ENCODE measurements at regions not wholly inside any gene's neighbourhood (a gene's known extent, or its start where the extent isn't known, plus 50 kb on each side); places are given as distances from the start of the nearest gene placed in this dataset.
"Not testable (repeated sequence)": the region's sequence is repeated elsewhere in the genome, so short reads cannot be mapped to it uniquely, and the experiment has no call there.

DNA sequence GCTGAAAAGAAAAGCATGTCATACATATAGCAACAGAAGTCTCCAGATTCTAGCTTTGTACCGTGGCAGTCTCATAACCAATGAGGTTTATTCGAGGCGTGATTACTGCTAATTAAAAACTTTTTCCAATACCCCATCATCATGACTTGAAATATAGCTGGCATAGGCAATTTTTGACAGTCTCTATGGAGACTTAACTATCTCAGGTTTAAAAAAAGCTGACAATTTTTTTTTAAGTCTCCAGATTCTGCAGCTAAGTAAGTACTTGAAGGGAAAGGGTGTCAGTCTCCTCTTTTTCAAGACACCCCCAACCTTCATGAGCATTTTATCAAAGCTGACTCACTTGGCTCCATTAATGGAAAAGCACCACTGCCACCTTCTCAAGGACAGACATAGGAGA is 126.3 kb upstream of the RXFP1 start:
- ATAC-seq (no peak), DNase-seq (no peak)
- intact Hi-C loops (cut with DNase I) = no loop called here

GRCh38 chr4:158395889-158396288 is 125.8 kb upstream of the RXFP1 start:
- ATAC-seq (no peak), DNase-seq (no peak)
- intact Hi-C loops (cut with DNase I) = no loop called here

- DNase-seq (no peak), ATAC-seq (no peak)
- intact Hi-C loops (cut with DNase I) = no loop called here
Observed at GRCh38 chr4:158397781-158398180, 123.9 kb upstream of the RXFP1 start.

- intact Hi-C loops (cut with DNase I); DNase-seq; ATAC-seq: not testable (repeated sequence)
Observed at GRCh38 chr4:158407961-158408360, 113.7 kb upstream of the RXFP1 start.

GRCh38 chr4:158410272-158410671 is 111.4 kb upstream of the RXFP1 start:
- DNase-seq (no peak), ATAC-seq (no peak)
- intact Hi-C loops (cut with DNase I) = no loop called here

DNA sequence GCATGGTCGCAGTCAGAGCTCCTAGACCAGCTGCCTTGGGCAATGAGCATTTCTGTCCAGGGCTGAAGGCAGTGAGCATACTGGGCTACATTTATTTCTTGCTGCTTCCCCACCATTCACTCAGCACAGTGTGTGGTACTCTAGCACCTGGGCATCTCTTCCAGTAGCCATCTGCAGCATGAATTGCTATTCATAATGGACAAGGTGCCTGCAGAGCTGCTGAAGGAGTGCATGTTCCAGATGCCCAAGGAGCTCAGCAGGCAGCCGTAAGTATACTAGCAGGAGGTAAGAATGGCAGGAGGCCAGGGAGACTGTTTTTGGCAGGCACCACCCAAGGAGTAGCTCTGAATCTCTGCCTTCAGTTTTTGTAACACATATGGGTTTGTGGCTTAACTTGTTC is 110.4 kb upstream of the RXFP1 start:
- intact Hi-C loops (cut with DNase I) = no loop called here
- no peak for DNase-seq

GRCh38 chr4:158418679-158419078 is 103.0 kb upstream of the RXFP1 start:
- intact Hi-C loops (cut with DNase I); ATAC-seq; DNase-seq: not testable (repeated sequence)

More for the DNA sequence above, 110.4 kb upstream of the RXFP1 start:
- ATAC-seq = no peak

DNA sequence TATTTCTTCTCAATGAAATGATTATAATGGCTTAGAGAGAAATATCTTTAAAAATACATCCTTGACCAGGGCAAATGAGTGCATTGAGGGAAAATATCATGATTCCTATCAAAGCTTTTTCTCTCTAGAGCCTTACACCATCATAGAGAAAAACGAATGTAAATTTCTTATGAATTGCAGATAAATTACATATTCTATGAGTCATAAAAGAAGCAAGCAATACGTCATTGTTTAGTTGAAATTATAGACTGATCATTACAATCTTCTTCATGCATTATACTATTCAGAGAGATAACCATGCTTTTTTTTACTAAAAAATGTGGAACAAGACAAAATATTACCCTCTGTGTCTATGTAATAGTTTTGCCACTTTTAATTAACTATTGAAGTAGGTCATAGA is 100.9 kb upstream of the RXFP1 start:
- no peak for DNase-seq
- intact Hi-C loops (cut with DNase I) = no loop called here
- ATAC-seq = no peak

DNA sequence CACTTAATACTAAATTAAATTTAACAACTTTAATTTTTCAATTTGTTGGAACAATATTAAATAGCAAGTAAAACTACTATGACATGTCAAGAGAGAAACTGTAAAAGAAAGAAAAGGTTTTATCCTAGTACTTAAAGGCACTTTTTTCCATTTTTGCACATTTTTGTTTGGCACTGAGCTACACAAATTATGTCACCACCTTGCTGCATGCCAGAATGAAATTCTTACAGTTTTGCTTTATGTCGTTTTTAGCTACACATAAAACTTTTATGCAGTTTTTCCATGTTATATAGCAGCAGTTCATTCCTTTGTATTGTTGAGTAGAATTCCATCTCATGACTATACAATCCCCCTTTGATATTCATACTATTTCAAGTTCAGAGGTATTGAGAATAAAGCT is 99.1 kb upstream of the RXFP1 start:
- ATAC-seq = no peak
- no peak for DNase-seq
- intact Hi-C loops (cut with DNase I) = no loop called here

DNA sequence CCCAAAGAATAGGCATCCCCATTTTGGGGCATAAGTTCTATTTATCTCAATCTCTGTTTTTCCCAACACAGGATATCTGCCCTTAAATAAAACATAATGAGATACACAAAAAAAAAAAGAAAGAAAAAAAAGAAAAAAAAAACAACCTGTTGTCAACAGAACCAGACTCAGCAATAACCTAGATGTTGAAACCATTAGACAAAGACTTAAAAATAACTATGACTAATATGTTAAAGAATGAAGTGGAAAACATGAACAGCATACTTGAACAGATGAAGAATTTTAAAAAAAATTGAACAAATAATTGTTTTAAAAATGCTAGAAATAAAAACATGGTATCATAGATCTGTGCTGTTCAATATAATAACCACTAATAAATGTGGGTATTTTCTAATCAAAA is 93.4 kb upstream of the RXFP1 start:
- DNase-seq (no peak), ATAC-seq (peak in 1 of 2 donors; percentile 44)
- intact Hi-C loops (cut with DNase I) = no loop called here

DNA sequence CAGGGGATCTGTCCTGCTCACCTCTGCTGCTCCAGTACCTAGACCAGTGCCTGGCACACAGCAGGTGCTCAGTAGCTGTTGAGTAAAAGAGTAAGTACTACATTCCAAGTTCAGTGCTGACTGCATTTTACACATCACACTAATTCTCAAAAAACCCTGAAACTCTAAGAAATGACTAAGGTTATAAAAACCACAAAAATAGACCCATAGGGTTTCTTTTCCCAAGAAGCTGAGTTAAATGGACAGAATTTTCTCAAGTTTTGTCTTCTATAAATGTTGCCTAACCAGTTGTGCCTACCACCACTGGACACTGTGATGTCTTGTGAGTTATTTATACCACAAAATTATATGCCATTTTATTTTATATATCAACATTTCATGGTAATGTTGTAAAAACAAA is 78.9 kb upstream of the RXFP1 start:
- ATAC-seq (no peak), DNase-seq (no peak)
- intact Hi-C loops (cut with DNase I) = no loop called here

DNA sequence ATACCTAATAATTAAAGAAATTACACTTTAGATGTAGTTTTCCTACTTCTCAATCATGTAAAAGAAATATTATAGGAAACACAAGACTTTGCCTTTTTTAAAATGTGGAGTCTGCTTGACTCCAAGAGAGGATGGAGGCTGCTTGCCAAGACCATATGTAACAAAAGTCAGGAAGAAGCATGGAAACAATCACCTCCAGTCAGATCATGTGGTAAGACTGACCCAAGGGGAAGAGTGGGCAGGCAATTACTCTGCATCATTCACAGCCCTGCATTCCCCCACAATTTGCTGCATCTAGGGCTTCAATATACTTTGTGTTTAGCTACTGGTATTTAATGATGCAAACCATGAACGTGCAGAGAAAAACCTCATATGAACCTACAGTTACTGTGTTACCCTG is 78.0 kb upstream of the RXFP1 start:
- intact Hi-C loops (cut with DNase I) = no loop called here
- DNase-seq (no peak), ATAC-seq (no peak)

GRCh38 chr4:158444621-158445020 is 77.1 kb upstream of the RXFP1 start:
- intact Hi-C loops (cut with DNase I) = no loop called here
- ATAC-seq = no peak
- no peak for DNase-seq

- intact Hi-C loops (cut with DNase I) = no loop called here
- DNase-seq (no peak), ATAC-seq (peak; percentile 77 to 79)
Observed at GRCh38 chr4:158446106-158446505, 75.6 kb upstream of the RXFP1 start.

DNA sequence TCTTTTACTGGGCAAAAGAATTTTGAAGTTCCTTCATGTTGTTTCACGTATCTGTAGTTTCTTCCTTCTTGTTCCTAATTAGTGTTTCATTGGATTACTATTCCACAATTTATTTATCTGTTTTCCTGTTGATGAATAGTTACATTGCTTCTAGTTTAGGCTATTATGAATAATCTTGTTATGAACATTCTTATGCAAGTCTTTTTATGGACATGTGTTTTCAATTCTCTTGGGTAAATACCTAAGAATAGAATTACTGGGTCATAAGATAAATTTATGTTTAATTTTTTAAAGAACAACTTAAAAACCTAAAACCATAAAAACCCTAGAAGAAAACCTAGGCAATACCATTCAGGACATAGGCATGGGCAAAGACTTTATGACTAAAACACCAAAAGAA is 70.9 kb upstream of the RXFP1 start:
- no peak for ATAC-seq
- no peak for DNase-seq
- intact Hi-C loops (cut with DNase I) = no loop called here

DNA sequence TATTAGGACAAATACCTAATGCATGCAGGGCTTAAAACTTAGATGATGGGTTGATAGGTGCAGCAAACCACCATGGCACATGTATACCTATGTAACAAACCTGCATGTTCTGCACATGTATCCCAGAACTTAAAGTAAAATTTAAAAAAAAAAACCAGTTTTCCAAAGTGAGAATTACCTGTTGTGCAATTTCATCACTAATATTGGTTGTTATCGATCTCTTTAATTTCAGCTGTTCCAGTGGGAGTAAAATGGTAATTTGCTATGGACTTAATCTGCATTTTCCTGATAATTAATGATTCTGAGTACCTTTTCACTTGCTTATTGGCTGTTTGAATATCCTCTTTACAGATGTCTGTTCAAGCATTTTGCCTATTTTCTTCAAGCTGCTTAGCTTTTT is 69.6 kb upstream of the RXFP1 start:
- ATAC-seq; intact Hi-C loops (cut with DNase I): not testable (repeated sequence)

GRCh38 chr4:158458271-158458895 is 63.3 kb upstream of the RXFP1 start:
- intact Hi-C loops (cut with DNase I) = no loop called here
- no peak for ATAC-seq
- no peak for DNase-seq

More for the DNA sequence above, 69.6 kb upstream of the RXFP1 start:
- not testable (repeated sequence) for DNase-seq

DNA sequence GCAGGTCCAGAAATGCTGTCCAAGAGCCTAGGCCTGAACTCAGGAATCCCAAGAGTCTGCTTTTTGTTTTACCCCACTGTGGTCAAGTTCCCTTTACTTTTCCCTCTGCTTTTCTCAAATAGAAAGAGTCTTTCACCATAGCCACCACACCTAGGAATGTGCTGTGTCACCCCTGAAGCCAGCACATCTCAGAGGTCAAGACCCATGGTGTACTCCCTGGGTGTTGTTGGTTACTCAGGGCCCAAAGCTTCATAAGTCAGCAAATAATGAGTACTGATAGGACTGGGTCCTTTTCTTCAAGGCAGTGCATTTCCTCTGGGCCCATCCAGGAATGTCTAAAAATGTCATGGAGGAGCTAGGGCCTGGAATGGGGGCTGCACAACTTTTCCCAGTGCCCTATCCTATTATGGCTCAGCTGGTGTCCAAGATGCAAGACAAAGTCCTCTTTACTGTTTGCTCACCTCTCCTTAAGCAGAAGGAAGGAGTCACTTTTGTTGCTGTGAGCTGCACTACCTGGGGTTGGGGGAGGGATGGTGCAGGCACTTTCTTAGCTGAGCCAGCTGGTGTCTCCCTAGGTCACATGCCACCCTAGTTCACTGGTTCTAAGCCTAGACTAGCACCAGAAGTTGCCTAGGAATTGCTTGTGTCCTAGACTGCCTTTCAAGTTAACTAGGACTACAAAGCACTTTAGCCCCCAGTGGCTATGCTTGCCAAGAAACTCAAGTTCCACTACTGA is 62.4 kb upstream of the RXFP1 start:
- intact Hi-C loops (cut with DNase I) = no loop called here
- no peak for ATAC-seq
- DNase-seq = no peak

DNA sequence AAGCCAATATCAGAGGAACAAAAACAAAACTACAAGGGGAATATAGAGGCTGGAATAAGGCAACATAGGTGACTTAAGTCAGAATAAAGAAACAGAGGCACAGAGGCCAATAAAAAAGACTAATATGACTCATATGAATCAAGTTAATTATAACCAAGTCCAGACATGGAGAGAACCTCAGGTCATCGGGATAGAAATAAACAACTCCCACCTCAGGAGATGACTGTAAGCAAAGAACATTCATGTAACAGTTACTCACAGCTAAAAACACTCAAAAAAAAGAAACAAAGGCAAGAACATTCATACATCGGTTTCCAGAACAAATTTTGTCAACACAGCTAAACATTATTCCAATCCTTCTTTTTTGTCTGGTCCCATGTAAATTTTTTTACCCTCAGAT is 60.3 kb upstream of the RXFP1 start:
- DNase-seq (no peak), ATAC-seq (no peak)
- intact Hi-C loops (cut with DNase I) = no loop called here

DNA sequence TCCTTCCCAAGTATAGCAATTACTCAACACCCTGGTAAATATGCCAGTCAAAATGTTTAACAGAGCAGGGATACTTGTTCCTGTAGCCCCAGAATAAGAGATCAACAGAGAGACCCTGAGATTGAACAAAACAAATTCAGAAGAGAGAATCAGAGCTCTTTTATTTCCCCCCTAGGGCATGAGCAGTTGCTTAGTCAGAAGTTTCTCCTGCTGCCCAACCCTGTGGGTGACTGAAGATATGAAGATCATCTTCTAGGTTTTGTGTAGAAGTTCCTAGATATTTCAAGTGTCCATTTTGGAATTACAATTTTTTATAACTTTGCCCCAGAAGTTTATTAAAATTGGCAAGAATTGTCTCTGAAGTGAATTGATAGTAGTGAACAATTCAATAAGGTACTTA is 59.1 kb upstream of the RXFP1 start:
- intact Hi-C loops (cut with DNase I) = no loop called here
- DNase-seq = no peak
- no peak for ATAC-seq
